Erythroblast (primary cell): ENCODE measurements at regions not wholly inside any gene's neighbourhood (a gene's known extent, or its start where the extent isn't known, plus 50 kb on each side); places are given as distances from the start of the nearest gene placed in this dataset.

ENCODE experiments used
- GATA1 ChIP-seq: IDR thresholded peaks from 2 replicates; pipeline ENCODE4 v1.6.1; 2011; ENCODE audit warnings: low read depth, mild to moderate bottlenecking, control low read depth, low read length, moderate library complexity
- POLR2A ChIP-seq: IDR thresholded peaks from 2 replicates; pipeline ENCODE4 v1.6.1; 2011; ENCODE audit warnings: mild to moderate bottlenecking, low read length

DNA sequence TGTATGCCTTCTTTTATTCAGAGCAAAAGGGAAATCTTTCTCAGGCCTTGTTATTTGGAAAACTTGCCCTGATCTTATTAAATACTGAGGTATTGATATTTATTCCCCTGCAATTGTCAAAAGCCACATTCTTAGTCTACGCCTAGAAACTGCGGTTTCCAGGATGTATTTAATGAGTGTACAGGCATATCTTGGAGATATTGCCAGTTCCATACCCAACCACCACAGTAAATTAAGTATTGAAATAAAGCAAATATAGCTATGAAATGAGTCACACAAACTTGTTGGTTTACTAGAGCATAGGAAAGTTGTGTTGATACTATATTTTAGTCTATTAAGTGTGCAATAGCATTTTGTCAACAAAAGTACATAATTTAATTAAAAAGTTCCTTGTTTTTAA lies 152.7 kb upstream of the CCDC179 start:
- TF ChIP-seq POLR2A: no peak
- TF ChIP-seq GATA1: no peak
